ENCODE measurements at regions not wholly inside any gene's neighbourhood (a gene's known extent, or its start where the extent isn't known, plus 50 kb on each side); places are given as distances from the start of the nearest gene placed in this dataset.
"Not testable (repeated sequence)": the region's sequence is repeated elsewhere in the genome, so short reads cannot be mapped to it uniquely, and the experiment has no call there.

- in situ Hi-C loops (cut with MboI; ENCODE audit: low sequenced_read_pairs) = no loop called here
Observed at GRCh38 chr2:48043131-48043700, 136.9 kb upstream of the FBXO11 start.

GRCh38 chr2:48043746-48044145 lies 137.4 kb upstream of the FBXO11 start:
- in situ Hi-C loops (cut with MboI; ENCODE audit: low sequenced_read_pairs) = no loop called here

- in situ Hi-C loops (cut with MboI; ENCODE audit: low sequenced_read_pairs) = no loop called here
Observed at GRCh38 chr2:48045613-48046012, 139.3 kb upstream of the FBXO11 start.

GRCh38 chr2:48048476-48049171 lies 142.3 kb upstream of the FBXO11 start:
- in situ Hi-C loops (cut with MboI; ENCODE audit: low sequenced_read_pairs) = no loop called here

- in situ Hi-C loops (cut with MboI; ENCODE audit: low sequenced_read_pairs) = no loop called here
Observed at GRCh38 chr2:48049371-48049770, 143.1 kb upstream of the FBXO11 start.

- in situ Hi-C loops (cut with MboI; ENCODE audit: low sequenced_read_pairs) = no loop called here
Observed at GRCh38 chr2:48050711-48051110, 144.4 kb upstream of the FBXO11 start.

GRCh38 chr2:48059975-48060374 lies 153.7 kb upstream of the FBXO11 start:
- in situ Hi-C loops (cut with MboI; ENCODE audit: low sequenced_read_pairs) = no loop called here

- in situ Hi-C loops (cut with MboI; ENCODE audit: low sequenced_read_pairs) = not testable (repeated sequence)
Observed at GRCh38 chr2:48061656-48062055, 155.4 kb upstream of the FBXO11 start.

GRCh38 chr2:48065096-48065495 lies 158.8 kb upstream of the FBXO11 start:
- in situ Hi-C loops (cut with MboI; ENCODE audit: low sequenced_read_pairs) = no loop called here

GRCh38 chr2:48066000-48066399 lies 159.7 kb upstream of the FBXO11 start:
- in situ Hi-C loops (cut with MboI; ENCODE audit: low sequenced_read_pairs) = no loop called here

GRCh38 chr2:48069769-48070168 lies 163.5 kb upstream of the FBXO11 start:
- in situ Hi-C loops (cut with MboI; ENCODE audit: low sequenced_read_pairs) = no loop called here

GRCh38 chr2:48070415-48070814 lies 164.1 kb upstream of the FBXO11 start:
- in situ Hi-C loops (cut with MboI; ENCODE audit: low sequenced_read_pairs) = no loop called here

GRCh38 chr2:48072583-48072982 lies 166.3 kb upstream of the FBXO11 start:
- in situ Hi-C loops (cut with MboI; ENCODE audit: low sequenced_read_pairs) = no loop called here

GRCh38 chr2:48075631-48076030 lies 169.3 kb upstream of the FBXO11 start:
- in situ Hi-C loops (cut with MboI; ENCODE audit: low sequenced_read_pairs) = no loop called here

- in situ Hi-C loops (cut with MboI; ENCODE audit: low sequenced_read_pairs) = no loop called here
Observed at GRCh38 chr2:48080534-48081316, 174.4 kb upstream of the FBXO11 start.

GRCh38 chr2:48081317-48081628 lies 175.0 kb upstream of the FBXO11 start:
- in situ Hi-C loops (cut with MboI; ENCODE audit: low sequenced_read_pairs) = no loop called here

GRCh38 chr2:48085888-48086287 lies 179.6 kb upstream of the FBXO11 start:
- in situ Hi-C loops (cut with MboI; ENCODE audit: low sequenced_read_pairs) = no loop called here

- in situ Hi-C loops (cut with MboI; ENCODE audit: low sequenced_read_pairs) = no loop called here
Observed at GRCh38 chr2:48088994-48089393, 182.7 kb upstream of the FBXO11 start.

GRCh38 chr2:48089644-48090043 lies 183.3 kb upstream of the FBXO11 start:
- in situ Hi-C loops (cut with MboI; ENCODE audit: low sequenced_read_pairs) = no loop called here

- in situ Hi-C loops (cut with MboI; ENCODE audit: low sequenced_read_pairs) = no loop called here
Observed at GRCh38 chr2:48092846-48093803, 186.8 kb upstream of the FBXO11 start.

GRCh38 chr2:48096765-48097164 lies 190.5 kb upstream of the FBXO11 start:
- in situ Hi-C loops (cut with MboI; ENCODE audit: low sequenced_read_pairs) = not testable (repeated sequence)
